Peyer's patch (tissue), 4 donors: ENCODE measurements at regions not wholly inside any gene's neighbourhood (a gene's known extent, or its start where the extent isn't known, plus 50 kb on each side); places are given as distances from the start of the nearest gene placed in this dataset.

Source experiments
- DNase-seq, 3 donors: peaks; one replicate each; pipeline ENCODE4 v3.0.0-alpha.2; 2017 to 2019
- H3K27ac ChIP-seq, 4 donors: fragments of 200-600 bp; sonication (generic); one replicate each; pipeline ENCODE4 v1.5.1; 2016 to 2019
- H3K27me3 ChIP-seq, 2 donors: fragments of 200-600 bp; sonication (generic); one replicate each; pipeline ENCODE4 v1.5.1; 2019
- H3K36me3 ChIP-seq, 3 donors: fragments of 200-600 bp; sonication (generic); one replicate each; pipeline ENCODE4 v1.5.1; 2016 to 2019
- H3K4me1 ChIP-seq, 4 donors: fragments of 200-600 bp; sonication (generic); one replicate each; pipeline ENCODE4 v1.5.1; 2016 to 2019
- H3K4me3 ChIP-seq, 4 donors: fragments of 200-600 bp; sonication (generic); 1 replicate in 3 of 4; 2 replicates in 1 of 4; pipeline ENCODE4 v1.5.1; 2016 to 2019; ENCODE audit warnings: mild to moderate bottlenecking in 1 of 4
- H3K9me3 ChIP-seq, 4 donors: fragments of 200-600 bp; sonication (generic); one replicate each; pipeline ENCODE4 v1.5.1; 2016 to 2019; ENCODE audit warnings: mild to moderate bottlenecking in 1 of 4
- CTCF ChIP-seq, 6 experiments: fragments of 450-650 bp in 4 of 6; fragments of 200-600 bp in 2 of 6; sonication (generic) in 1 of 6; IDR thresholded peaks; one replicate each; pipeline ENCODE4 v1.5.1; 2017 to 2019; ENCODE audit warnings: antibody characterized with exemption in 6 of 6, mild to moderate bottlenecking in 3 of 6, moderate library complexity in 1 of 6
- POLR2A ChIP-seq, 2 donors: fragments of 450-650 bp; IDR thresholded peaks; one replicate each; pipeline ENCODE4 v1.5.1; 2017; ENCODE audit warnings: antibody characterized with exemption in 2 of 2, mild to moderate bottlenecking in 2 of 2, moderate library complexity in 2 of 2

GRCh38 chr9:93372391-93372790 is 79.1 kb upstream of the FAM120A start:
- Histone ChIP-seq H3K27ac (no peak overlapping the region), H3K4me1 (no peaks in the 10 kb centered on the region), H3K4me3 (no peak overlapping the region), H3K9me3 (no peaks in the 10 kb centered on the region), H3K27me3 (no peaks in the 10 kb centered on the region), H3K36me3 (no peaks in the 10 kb centered on the region)
- no peak for DNase-seq
- TF ChIP-seq CTCF (IDR thresholded peaks at IDR 0.05) (no peak), POLR2A (IDR thresholded peaks at IDR 0.05) (no peak)

GRCh38 chr9:93376411-93376810 is 75.1 kb upstream of the FAM120A start:
- Histone ChIP-seq H3K4me1 (no peaks in the 10 kb centered on the region), H3K36me3 (no peaks in the 10 kb centered on the region), H3K9me3 (no peaks in the 10 kb centered on the region), H3K27ac (no peak overlapping the region), H3K4me3 (no peak overlapping the region), H3K27me3 (no peaks in the 10 kb centered on the region)
- DNase-seq, result no peak
- TF ChIP-seq CTCF (IDR thresholded peaks at IDR 0.05) (no peak), POLR2A (IDR thresholded peaks at IDR 0.05) (no peak)

- Histone ChIP-seq H3K4me3 (no peak overlapping the region), H3K4me1 (no peaks in the 10 kb centered on the region), H3K27me3 (no peaks in the 10 kb centered on the region), H3K36me3 (no peaks in the 10 kb centered on the region), H3K27ac (no peak overlapping the region), H3K9me3 (no peaks in the 10 kb centered on the region)
- no peak for DNase-seq
- TF ChIP-seq POLR2A (IDR thresholded peaks at IDR 0.05) (no peak), CTCF (IDR thresholded peaks at IDR 0.05) (no peak)
These were observed 73.2 kb upstream of the FAM120A start for GRCh38 chr9:93378276-93378675.

- Histone ChIP-seq H3K27ac (no peak overlapping the region), H3K27me3 (no peaks in the 10 kb centered on the region), H3K4me3 (no peak overlapping the region), H3K4me1 (no peaks in the 10 kb centered on the region), H3K36me3 (no peaks in the 10 kb centered on the region), H3K9me3 (no peaks in the 10 kb centered on the region)
- no peak for DNase-seq
- peak in 3 of 6 experiments; percentile 2 to 17 (median 14) for TF ChIP-seq CTCF (IDR thresholded peaks at IDR 0.05)
- TF ChIP-seq POLR2A (IDR thresholded peaks at IDR 0.05), result no peak
These were observed 72.4 kb upstream of the FAM120A start for GRCh38 chr9:93379051-93379450.

- TF ChIP-seq POLR2A (IDR thresholded peaks at IDR 0.05), result no peak
- peak in 3 of 6 experiments; percentile 29 to 31 (median 30) for TF ChIP-seq CTCF (IDR thresholded peaks at IDR 0.05)
These were observed 71.0 kb upstream of the FAM120A start for GRCh38 chr9:93380410-93381060.

GRCh38 chr9:93387791-93388190 is 63.7 kb upstream of the FAM120A start:
- H3K4me1 ChIP-seq, result peaks cover 0 to 10% (median 0%) of the 10 kb centered on the region in 4 donors
- H3K27ac ChIP-seq, result no peak overlapping the region
- no peaks in the 10 kb centered on the region for H3K27me3 ChIP-seq
- H3K4me3 ChIP-seq, result no peak overlapping the region
- TF ChIP-seq CTCF (IDR thresholded peaks at IDR 0.05) (no peak), POLR2A (IDR thresholded peaks at IDR 0.05) (no peak)
- no peak for DNase-seq
- no peaks in the 10 kb centered on the region for H3K9me3 ChIP-seq
- no peaks in the 10 kb centered on the region for H3K36me3 ChIP-seq

More at GRCh38 chr9:93380410-93381060, 71.0 kb upstream of the FAM120A start:
- H3K27ac ChIP-seq, result no peak overlapping the region
- H3K27me3 ChIP-seq, result no peaks in the 10 kb centered on the region
- H3K36me3 ChIP-seq, result no peaks in the 10 kb centered on the region
- no peak overlapping the region for H3K4me3 ChIP-seq
- H3K9me3 ChIP-seq, result no peaks in the 10 kb centered on the region
- no peak for DNase-seq
- no peaks in the 10 kb centered on the region for H3K4me1 ChIP-seq
